ENCODE measurements at regions not wholly inside any gene's neighbourhood (a gene's known extent, or its start where the extent isn't known, plus 50 kb on each side); places are given as distances from the start of the nearest gene placed in this dataset.

DNA sequence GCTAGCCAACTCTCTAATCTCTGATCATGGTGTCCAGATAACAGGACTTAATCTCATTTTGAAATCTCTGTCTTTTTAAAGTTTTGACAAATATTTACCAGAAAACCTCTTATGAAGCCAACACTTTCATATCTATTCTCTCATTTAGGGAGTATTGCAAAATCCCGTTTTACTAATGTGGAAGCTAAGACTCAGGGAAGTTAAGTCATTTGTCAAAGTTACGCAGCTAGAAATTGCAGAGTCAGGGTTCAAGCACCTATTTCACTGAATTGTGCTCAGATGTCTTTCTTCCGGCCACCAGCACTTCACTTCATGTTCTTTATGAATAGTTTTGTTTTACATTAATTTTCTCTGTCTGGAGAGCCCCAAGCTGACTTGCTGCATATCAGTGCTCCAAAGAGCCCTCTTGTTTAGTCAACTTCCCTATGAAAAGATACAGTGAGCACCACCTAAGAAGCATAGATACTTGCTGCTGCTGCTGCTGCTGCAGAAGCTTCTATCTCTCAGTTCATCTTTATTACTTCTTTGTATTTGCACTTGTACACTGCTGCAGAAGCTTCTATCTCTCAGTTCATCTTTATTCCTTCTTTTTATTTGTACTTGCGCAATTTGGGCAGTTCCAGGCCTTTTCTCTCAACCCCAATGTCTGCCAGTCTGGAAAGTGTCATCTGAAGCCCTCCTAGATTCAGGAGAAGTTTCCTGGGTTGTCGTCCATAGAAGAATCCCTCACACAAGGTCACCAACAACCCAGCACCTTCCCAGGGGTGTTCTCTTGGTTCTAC lies 329.7 kb downstream of the MAFB start:
- no peak for DNase-seq

- no peak for DNase-seq
Measured at GRCh38 chr20:40354880-40355279, 334.2 kb downstream of the MAFB start.

- DNase-seq = no peak
Measured at GRCh38 chr20:40343390-40343789, 345.6 kb downstream of the MAFB start.

DNA sequence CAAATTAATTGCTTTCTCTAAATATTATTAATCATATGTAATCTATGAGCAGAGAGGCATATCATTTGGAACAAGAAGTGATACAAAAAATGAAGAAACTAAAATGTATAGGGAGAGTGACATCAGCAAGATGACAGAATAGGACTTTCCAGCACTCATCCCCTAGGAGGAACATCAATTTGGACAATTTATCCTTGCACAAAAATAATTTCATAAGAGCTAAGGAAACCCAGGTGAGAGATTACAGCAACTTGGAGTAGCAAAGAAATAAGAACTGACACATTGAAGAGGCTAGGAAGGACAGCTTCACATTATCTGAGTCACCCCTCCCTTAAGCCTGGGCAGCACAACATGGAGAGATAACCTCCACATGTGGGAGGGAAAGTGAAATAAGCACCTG lies 347.5 kb downstream of the MAFB start:
- no peak for DNase-seq

DNA sequence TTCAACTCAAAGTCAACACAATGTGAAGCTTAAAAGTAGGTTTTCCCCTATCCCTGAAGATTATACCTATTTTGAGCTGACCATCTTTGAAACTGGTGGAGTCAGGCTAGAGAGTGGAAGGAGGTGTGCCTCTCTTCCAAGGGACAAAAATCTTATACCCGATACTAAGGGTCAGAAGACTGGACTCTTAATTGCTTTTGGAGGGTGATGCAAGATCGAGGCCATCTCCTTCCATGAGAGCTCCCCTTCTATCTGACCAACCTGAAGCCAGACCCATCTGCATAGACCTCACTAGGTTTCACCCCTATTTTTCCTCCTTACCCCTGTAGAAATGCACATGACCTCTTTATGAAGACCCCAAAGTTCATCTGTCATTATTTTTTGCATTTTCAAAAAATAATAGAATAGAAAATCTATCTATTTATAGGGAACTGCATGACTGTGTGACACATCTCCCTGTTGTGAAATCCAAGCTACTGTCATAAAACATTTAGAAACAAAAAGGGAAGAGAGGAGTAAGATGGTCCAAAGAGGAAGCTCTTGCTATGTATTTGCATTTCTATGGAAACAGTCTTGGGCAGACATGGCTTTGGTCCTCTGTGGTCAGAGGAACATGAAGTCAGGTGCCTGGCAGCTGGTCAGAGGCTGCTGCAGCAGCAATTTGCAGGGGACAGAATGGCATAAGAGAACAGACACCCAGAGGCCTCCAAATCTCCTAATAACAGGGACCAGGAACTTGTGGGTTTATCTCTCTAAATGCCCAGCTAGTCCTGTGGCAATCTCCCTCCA lies 349.2 kb downstream of the MAFB start:
- DNase-seq = no peak

DNA sequence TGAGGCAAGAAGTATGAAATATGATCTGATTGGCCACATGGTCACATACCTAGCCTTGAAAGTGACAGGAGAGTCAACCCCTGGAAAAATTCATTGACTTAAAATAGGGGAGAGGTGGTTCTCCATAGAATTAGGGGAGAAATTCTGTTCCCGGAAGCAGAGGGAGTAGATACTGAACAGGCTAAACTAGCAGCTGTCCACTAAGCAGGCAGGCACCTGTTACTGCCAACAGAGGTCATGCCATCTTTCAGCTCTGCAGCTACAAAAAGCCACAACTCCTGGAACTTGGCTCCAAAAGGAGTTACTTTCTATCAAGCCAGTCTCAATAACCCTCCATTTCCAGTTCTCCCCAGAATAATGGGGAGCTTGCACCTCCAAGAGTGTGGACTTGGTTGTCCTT lies 352.5 kb downstream of the MAFB start:
- DNase-seq = no peak

GRCh38 chr20:40335901-40336351 lies 353.1 kb downstream of the MAFB start:
- no peak for DNase-seq

DNA sequence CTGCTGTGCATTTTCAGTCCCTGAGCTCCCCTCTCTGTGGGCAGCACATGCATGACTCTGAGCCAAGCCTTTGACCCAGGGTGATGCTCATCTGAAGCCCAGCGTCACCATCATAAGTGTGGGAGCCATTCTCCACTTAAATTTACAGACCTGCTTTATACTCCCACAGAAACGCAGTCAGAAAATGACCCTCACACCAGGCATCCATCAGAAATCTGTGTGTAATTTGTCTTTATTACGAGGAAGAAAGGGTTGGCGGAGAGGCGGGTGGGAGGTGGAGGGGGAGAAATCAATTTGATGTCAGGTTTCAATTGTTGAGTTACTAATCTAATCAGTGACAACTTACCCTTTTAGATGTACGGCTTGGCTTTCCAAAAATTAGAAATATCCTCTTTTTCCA lies 353.6 kb downstream of the MAFB start:
- no peak for DNase-seq

GRCh38 chr20:40333591-40333990 lies 355.4 kb downstream of the MAFB start:
- no peak for DNase-seq

- no peak for DNase-seq
Measured at GRCh38 chr20:40331807-40332560, 357.1 kb downstream of the MAFB start.

- DNase-seq = no peak
Measured at GRCh38 chr20:40331249-40331648, 357.8 kb downstream of the MAFB start.

- DNase-seq = no peak
Measured at GRCh38 chr20:40329321-40329720, 359.7 kb downstream of the MAFB start.

GRCh38 chr20:40326784-40327183 lies 362.3 kb downstream of the MAFB start:
- no peak for DNase-seq

DNA sequence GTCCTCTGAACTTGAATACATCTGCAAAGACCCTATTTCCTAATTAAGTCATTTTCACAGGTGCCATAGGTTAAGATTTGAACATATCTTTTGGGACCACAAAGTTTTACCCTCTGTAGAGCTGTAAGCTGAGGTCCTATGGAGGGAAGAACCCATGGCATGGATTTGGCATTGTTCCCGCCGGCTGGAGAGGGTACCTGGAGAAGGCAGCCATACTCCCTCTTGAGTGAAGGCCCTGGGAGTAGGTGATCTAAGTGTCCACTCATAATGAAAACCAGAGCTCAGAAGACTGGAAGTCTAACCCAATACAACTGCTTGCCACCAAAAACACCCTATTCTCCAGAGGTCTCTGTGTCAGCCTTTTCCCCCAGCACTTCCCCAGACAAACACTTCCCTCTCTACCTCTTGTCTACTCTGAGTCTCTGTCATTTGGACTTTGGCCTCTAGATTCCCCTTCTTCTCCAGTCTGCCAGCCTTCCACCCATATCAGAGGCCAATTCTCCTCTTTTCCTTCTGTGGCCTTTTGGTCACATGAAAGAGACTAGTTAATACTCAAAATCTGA lies 363.9 kb downstream of the MAFB start:
- DNase-seq = no peak

DNA sequence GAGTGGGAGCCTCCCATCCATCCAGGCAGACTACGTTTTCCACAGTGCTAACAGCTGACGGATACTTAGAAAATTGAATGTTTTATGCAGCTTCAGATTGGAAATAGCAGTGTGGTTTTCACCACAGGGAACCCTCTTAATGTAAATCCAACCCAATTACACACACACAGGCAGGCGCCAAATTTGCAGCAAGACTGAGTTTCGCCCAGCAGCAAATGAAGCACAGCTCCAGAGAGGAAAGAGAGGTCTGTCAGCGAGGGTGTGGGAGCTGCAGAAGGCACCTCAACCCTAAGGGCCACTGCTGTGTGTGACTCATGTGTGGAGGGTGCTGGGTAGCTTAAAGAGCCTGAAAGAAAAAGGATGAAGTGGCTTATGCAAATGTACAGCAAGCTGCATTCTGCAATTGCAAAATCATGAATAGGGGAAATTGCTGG lies 365.7 kb downstream of the MAFB start:
- DNase-seq = no peak

- no peak for DNase-seq
Measured at GRCh38 chr20:40322941-40323340, 366.1 kb downstream of the MAFB start.

DNA sequence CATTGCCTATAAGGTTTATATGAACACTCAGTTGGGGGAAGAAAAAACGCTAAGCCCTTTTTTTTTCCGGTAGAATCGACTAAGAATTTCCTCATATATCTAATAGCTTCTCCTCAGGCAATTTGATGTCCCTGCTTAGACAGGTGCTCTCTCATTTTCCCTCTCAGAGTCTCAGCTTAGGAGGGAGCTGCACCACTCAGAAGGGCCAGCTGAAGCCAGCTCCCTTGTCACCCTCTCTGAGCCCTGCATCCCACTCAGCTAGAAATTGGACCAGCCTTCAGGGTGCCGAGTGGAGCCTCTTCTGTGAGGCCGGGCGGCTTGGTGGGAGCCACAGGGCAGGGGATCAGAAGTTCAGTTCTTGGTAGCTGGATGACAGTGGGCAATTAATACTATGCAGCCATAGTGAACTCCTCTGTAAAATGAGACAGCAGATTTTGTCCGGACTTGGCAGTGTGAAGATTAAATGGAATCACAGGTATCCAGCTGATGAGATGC lies 368.5 kb downstream of the MAFB start:
- no peak for DNase-seq

GRCh38 chr20:40319741-40320516 lies 369.1 kb downstream of the MAFB start:
- no peak for DNase-seq

DNA sequence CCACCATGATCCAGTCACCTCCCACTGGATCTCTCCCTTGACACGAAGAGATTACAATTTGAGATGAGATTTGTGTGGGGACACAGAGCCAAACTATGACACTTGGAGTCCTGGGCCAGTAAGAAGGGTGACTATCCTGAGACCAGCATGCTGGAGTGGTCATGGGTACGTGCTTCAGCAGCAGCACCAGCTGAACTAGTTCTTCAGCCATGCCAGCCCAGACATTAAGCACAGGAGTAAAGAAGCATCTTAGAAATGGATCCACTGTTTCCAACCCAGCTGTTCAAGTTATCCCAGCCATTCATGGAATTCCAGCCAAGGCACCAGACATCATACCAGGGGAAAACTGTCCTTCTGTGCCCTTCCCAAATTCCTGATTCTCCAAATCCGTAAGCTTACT lies 370.0 kb downstream of the MAFB start:
- DNase-seq = no peak

GRCh38 chr20:40317156-40317790 lies 371.8 kb downstream of the MAFB start:
- DNase-seq = no peak

GRCh38 chr20:40314278-40314677 lies 374.8 kb downstream of the MAFB start:
- DNase-seq = no peak

GRCh38 chr20:40313730-40314129 lies 375.3 kb downstream of the MAFB start:
- no peak for DNase-seq

All from NCI-H2081 (cell line).